Ovary (tissue), 3 donors: ENCODE measurements at regions not wholly inside any gene's neighbourhood (a gene's known extent, or its start where the extent isn't known, plus 50 kb on each side); places are given as distances from the start of the nearest gene placed in this dataset.
"Not testable (repeated sequence)": the region's sequence is repeated elsewhere in the genome, so short reads cannot be mapped to it uniquely, and the experiment has no call there.

Source experiments
- POLR2A ChIP-seq: fragments of 450-650 bp; IDR thresholded peaks from one replicate; pipeline ENCODE4 v1.6.1; 2017; ENCODE audit warnings: antibody characterized with exemption, mild to moderate bottlenecking, moderate library complexity
- TF ChIP-seq, protein P1 (sequence below), 3 donors: fragments of 450-650 bp in 2 of 3; fragments of 200-600 bp in 1 of 3; IDR thresholded peaks; one replicate each; pipeline versions ENCODE4 v1.5.1 to v1.8.0; 2016 to 2022; ENCODE audit warnings: antibody characterized with exemption in 3 of 3, mild to moderate bottlenecking in 1 of 3
- donor health status: DM: no; HTN: no; CAD: no.

DNA sequence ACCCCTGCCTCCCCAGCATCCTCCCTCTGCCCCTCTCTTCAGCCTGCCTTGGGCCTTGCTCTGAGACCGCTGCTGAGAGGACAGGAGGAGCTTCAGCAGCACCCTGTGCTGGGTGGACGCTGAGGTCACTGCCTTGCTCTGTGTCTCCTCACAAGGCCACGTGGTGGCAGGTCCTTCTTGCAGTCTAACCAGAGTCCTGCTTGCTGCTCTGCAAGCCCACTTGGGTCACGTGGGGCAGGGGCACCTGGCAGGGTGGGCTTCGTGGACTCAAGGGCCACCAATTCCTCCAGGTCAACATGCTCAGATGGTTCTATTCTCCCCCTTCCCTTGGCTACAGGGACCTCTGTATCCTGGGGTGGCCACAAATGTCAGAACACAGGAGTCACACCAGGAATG is 235.0 kb downstream of the TMEM121 start:
- TF ChIP-seq, protein P1, sequence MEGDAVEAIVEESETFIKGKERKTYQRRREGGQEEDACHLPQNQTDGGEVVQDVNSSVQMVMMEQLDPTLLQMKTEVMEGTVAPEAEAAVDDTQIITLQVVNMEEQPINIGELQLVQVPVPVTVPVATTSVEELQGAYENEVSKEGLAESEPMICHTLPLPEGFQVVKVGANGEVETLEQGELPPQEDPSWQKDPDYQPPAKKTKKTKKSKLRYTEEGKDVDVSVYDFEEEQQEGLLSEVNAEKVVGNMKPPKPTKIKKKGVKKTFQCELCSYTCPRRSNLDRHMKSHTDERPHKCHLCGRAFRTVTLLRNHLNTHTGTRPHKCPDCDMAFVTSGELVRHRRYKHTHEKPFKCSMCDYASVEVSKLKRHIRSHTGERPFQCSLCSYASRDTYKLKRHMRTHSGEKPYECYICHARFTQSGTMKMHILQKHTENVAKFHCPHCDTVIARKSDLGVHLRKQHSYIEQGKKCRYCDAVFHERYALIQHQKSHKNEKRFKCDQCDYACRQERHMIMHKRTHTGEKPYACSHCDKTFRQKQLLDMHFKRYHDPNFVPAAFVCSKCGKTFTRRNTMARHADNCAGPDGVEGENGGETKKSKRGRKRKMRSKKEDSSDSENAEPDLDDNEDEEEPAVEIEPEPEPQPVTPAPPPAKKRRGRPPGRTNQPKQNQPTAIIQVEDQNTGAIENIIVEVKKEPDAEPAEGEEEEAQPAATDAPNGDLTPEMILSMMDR (IDR thresholded peaks at IDR 0.05) = not testable (repeated sequence)
- TF ChIP-seq POLR2A = not testable (repeated sequence)
